GM19043 (cell line): ENCODE measurements at regions not wholly inside any gene's neighbourhood (a gene's known extent, or its start where the extent isn't known, plus 50 kb on each side); places are given as distances from the start of the nearest gene placed in this dataset.

ENCODE experiments used
- ATAC-seq: cut with Tn5 transposase; IDR thresholded peaks from one replicate; pipeline ENCODE4 v1.9.1; 2021; ENCODE audit warnings: low read depth; ENCODE audit not compliant: unreplicated experiment

DNA sequence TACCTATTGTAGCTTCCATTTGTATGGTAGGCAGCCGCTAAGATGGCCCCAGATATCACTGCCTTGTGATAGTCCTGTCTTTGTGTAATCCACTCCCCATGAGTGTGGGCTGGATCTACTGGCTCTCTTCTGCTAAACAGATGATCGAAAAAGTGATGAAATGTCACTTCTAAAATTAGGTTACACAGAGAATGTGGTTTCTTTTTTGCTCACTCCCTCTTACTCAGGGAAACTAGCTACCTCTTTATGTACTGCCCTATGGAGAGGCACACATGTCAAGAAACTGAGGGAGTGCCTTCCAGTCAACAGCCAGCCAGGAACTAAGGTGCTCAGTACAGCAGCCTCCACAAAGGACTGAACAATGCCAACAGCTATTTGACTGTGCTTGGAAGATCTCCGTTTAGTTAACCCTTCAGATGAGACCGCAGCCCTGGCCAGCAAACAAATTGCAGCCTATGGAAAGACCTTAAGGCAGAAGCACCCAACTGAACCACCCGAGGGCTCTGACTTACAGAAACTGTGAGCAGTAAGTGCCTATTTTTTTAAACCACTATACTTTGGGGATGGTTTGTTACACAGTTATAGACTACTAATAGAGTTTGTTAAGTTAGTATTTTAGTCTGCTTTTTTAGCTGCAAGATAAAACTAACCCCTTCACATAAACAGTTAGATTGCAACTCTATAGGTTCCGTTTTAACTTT lies 113.2 kb upstream of the MAF start:
- no peak for ATAC-seq

DNA sequence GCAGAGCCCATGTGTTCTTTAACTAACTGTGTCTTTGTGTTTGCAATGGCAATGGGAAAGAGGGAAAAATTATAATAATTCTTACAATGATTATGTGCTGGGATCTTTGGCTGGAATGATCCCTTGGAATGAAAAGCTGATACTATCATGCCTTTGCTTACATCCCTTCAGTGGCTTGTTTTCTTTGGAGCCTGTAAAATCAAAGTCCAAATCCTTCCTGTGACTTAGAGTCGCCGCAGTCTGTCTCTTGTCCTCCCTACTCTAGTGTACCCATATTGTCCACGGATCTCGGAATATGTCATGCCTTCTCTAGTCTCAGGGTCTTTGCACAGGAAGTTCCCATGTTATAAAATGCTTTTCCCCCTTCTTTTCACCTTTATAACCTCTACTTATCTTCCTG lies 111.7 kb upstream of the MAF start:
- ATAC-seq, result no peak

DNA sequence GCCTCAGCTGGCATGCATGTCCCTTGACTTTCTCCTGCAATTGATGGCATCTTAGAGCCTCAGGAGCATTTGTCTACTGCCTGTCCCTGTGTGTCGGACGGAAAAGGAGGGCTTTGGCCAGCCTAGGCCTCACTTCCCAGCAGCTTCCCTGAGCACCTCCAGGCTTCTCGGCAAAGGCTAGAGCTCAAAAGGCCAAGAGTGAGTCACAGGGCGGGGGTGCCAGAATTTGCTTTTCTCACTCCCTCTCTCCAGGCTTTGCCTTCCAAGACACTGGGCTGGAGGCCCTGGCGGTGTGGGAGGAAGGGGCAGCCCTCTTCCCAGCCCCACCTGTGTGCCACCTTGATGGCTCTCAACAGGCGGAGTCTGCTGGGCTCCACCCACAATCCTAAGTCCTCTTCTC lies 107.3 kb upstream of the MAF start:
- no peak for ATAC-seq

DNA sequence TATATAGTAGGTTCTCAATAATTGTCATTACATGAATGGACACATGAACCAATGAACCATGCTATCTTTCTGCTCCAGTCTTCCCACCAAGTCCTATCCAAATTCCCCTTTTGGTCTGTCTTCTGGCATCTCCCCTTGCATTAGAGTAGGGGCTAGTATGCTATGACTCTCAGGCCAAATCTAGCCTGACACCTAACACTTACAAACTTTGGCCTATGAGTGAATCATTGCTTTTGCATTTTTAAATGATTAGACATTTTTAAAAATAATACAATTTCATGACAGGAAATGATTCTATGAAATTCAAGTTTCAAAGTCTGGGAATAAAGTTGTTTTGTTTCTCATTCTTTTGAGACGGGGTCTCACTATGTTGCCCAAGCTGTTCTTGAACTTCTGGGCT lies 102.5 kb upstream of the MAF start:
- ATAC-seq, result no peak

DNA sequence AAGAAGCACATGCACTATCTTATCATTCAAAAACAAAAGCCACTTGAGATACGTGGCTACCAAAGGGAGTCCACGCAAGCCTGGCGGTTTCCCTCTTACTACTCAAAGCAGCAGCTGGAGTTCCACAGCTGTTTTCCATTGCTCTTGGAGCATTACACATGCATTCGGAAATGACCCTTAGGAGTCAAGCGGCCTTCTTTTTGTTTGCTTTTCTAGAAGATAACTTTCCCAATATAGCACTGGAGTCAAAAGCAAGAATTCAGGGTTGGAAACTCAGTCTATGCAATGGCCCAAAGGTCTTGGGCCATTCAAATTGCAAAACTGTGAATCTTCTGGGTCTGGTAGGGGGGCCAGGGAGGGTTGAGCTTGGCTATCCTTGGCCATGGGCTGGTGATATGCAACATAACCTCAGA lies 97.8 kb upstream of the MAF start:
- ATAC-seq, result no peak

DNA sequence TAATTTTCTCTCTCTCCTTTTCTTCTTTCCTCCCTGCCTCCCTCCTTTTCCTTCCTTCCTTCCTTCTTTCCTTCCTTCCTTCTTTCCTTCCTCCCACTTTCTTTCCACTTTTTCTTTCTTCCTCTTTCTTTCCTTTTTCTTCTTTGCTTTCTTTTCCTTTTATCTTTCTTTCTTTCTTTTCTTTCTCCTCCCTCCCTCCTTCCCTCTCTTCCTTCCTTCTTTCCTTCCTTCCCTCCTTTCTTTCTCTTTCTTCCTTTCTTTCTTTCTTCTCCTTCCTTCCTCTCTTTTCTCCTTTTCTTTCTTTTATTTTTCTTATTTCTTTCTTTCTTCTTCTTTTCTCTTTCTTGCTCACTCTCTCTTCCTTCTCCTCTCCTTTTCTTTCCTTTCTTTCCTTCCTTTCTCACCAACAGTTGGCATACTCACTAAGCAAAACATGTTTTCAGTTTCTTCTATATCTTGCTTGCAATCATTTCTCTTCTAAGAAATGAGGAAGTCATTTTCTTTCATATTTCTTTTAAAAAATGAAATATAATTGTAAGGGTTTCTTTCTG lies 97.1 kb upstream of the MAF start:
- no peak for ATAC-seq

DNA sequence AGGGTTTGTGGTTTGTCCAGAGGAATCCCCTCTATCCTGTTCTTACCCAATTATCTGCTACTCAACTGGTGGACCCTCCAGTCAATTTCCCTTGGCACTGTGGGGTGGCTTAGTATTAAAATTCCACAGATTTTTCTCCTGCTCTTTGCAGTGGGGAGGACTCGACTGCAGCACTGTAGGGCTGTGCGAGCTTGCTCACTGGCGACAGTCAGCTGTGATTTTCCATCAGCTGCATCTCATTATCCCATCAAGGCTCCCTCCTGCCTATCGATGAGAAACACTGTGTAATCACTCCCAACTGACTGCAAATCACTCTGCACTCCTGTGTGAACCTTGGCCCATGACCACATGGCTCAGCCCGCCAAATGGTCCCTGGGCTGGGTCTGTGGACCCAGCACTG lies 90.5 kb upstream of the MAF start:
- no peak for ATAC-seq

DNA sequence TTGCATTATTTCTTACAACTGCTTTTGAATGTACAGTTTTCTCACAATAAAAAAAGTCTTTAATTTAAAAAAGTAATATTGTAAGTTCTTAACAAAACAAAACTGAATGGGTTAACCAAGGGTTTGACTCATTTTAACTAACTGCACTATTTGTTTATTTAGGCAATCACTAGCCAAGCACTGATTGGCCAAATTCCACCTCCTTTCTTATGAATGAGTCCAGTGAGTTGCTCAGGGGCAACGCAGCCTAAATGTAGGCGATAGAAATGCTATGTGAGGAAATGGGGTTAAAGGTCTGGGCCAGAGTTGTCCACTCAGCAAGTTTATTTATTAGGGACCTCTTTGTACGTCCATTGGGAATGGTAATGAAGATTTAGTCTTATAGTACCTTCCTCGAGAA lies 89.6 kb upstream of the MAF start:
- ATAC-seq, result no peak

DNA sequence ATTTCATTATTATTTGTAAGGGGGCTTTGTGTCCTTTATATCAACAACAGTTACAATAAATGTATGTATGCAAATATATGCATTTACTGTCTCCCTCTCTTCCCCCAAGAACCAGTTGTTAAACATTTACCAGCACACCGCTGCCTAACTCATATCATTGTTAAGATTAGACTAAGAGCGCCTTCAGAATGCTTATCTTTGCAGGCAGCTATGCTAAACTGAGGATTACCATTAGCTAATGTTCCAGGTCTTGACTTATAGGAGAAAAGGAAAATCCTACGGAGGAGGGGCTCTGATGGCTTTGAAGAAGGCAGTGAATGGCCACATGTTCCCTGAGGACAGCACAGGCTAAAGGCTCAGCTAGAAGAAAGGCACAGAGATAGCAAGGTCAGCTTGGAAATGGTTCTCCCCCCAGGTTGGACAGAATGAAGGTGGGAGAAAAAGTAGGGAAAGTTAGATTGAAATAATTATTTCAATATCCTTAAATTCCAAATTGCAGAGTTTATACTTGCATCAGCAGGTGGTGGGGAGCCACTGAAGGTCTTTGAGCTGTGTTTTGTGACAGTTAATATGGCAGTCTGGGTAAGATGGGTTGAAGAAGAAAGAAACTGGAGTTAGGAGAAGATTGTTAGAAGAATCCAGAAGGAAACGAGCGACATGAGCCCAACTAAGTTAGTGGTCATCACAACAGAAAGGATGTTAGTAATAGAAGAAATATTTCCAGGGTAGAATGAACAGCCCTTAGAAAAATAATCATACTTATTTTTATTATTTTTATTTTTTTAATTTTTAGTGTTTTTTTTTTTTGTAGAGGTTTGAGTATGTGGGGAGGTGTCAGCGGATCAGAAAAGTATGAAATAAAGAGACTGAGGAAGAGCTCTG lies 87.0 kb upstream of the MAF start:
- ATAC-seq, result no peak

DNA sequence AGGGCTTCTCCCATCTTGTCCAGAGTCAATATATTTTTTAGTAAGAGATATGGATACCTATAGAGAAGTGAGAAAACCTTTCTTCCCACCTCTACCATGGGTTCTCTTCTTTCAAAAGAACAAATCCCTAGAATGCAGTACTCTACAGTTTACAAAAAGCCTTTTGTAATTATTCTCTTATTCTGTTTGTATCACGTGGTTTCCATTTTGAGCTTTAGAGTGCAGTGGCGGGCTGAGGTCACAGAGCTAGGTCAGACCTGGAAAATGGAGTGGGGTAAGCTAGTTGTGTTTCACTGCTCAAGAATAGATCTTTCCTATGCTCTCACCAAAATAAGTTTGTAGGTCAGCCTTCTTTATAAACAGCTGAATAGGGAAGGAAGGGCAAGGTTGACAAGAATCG lies 85.3 kb upstream of the MAF start:
- no peak for ATAC-seq

DNA sequence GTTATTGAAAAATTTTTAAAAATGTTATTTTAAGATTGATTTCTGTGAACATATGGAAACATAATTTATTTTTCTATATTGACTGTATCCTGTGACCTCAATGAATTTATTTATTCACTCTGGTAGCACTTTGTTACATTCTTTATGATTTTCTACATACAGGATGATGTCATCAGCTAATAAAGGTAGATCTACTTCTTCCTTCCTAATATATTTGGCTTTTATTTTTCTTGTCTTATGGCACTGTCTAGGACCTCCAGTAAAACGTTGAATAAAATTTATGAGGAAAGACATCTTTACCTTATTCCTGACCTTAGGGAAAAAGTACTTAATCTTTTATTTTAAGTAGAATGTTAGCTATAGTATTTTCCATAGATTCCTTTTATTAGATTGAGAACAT lies 78.8 kb upstream of the MAF start:
- ATAC-seq, result no peak

DNA sequence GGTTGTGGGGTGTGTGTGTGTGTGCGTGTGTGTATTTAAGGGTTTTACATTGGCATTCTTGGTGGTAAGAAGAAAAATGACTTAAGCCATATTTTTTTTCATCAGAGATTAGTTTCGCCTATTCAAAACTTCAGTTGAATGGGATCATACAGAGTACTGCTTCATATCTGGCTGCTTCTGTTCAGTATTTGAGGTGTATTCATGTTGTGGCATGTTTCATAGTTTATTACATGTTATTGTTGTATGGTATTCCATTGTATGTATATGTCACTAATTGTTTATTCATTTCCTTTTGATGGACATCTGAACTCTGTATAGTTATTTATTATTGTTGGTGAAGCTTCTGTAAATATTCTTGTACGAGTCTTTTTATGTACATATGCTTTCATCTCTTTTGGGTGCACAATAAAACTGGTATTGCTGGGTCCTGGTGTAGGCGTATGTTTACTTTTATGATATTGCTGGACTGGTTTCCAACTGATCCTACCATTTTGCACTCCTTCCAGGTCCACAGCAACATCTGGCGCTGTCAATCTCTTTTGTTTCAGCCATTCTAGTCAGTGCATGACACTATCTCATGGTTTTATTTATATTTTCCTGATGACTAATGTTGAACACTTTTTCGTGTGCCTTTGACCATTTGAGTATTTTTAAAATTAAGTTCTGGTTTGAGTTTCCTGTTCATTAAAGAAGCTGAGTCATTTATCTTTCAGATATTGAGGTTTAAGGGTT lies 77.4 kb upstream of the MAF start:
- no peak for ATAC-seq

DNA sequence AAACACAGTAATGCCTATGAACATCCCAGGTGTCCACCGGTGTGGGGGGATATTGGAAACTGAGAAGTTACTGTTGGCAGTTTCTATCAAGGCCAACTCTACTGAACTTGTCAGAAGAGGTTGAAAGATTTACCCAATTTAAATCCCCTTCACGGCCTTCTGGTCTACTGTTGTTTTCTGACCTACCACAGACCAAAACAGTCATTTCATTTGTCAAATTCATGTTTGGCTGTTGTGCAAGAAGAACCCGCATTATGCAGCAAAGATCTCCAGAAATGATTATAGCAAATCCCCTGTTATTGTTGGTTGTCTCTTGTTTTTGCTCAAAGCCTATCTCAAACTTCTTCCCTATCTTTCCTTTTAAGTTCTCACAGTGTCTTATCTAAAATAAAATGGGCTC lies 73.1 kb upstream of the MAF start:
- ATAC-seq, result no peak

DNA sequence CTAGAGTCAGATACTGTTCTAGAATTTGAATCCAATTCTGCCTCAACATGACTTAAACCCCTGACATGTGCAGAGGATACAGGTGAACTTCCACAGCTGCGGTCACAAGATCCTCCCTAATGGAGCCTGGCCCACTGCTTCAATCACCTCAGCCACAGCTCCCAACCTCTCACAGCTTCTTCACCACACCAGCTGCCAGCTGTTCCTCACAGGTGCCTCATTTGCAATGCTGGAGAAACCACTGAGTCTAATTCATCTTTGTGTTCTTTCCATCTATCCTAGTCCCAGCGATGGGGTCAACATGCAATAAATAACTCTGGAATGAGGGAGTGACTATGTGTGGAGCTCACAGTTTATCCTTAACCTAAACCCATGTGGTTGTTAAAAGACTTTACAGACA lies 72.0 kb upstream of the MAF start:
- ATAC-seq, result no peak

DNA sequence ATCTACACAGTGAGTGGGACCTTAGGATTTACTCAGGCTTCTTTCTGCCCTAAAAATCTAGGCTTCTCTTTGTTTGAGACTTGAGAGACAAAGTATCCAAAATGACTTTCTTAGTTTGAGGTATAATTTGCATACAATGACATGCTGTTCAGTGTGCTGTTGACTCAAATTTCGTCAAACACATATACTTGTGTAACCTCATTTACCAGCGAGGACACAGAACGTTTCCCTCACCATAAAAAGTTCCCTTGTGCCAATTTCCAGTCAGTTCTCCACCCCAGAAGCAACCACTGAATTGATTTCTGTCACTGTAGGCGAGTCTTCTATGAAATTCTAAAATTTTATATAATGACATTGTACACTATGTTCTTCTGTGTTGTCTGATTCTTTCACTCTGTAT lies 68.0 kb upstream of the MAF start:
- ATAC-seq, result no peak

DNA sequence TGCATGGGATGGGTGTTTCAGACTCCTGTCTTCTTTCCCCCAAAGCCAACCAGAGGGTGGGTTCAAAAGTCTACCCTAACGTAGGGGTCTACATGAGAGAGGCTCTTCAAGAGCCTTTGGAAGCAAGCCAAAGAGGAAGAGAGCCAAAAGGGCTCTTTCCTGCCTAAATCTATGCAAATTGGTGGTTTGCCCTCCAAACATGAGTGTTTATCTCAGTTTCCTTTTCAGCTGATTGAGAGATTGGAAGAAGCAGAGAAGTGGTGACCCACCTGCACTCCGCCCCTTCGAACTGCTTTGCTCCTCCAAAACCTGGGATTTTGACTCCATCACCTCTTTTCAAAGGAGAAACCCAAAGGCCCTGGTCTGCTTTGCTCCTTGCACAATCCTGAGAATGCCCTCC lies 65.4 kb upstream of the MAF start:
- no peak for ATAC-seq

DNA sequence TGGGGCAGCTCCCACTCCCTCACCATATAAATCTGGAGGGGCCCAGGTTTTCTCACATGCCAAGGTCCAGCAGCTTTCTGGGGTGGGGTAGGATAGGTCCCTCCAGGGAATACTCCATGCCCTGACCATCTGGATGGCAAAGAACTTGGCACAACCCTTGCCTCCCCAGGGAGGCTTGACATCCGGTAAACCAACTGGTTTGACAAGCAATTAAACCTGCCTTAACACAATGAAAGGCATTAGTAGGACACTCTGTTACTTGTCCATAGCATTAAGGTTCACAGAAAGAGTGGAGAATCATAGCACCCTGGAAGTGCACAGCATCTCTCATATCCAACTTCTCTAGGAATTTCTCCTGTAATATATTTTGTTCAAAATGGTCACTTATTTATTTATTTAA lies 63.9 kb upstream of the MAF start:
- no peak for ATAC-seq

DNA sequence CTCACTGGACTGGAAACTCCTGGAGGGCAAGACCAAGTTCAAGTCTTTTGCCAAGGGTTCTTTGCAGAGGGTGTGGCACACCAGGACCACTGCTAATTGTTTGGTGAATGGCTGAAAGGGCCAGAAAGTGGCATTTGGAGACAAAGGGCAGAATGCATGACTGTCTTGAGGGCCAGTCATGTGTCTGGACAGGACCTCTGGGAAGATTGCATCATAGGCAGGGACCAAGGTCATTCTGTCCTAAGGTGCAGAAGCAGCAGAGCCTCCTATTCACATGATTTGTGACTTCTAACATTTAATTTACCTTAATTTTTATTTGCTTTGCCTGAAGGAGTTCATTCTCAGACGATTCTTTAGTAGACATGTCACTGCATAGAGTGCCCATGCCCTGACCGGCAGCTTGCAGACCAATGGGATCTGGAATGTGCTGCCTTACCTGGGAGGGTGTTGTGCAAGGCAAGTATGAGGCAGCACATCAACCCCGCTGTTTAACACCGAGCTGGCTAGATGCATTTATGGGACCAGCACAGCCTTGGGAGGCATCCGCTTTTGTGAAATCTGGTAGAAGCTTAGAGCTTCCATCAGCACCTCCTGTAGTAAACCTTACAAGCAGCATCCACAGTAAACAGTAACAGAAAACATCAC lies 62.3 kb upstream of the MAF start:
- ATAC-seq, result no peak

DNA sequence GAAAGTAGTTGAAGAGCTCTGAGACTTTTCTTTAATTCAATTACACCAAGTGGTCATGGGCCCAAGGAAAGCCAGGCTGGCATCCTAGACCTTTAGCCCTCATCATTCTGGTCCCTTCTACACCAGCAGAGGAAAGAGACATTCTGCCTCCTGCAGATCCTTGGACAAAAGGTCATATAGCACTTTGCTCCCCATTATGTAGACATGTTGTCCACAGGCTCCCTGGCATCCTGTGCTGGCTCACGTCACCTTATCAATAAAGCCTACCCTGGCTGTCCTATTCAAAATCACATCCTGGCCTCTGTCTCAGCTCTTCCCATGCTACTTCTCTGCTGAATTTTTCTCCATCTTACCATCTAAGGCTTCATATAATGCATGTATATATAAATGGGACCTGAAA lies 61.6 kb upstream of the MAF start:
- ATAC-seq, result no peak

DNA sequence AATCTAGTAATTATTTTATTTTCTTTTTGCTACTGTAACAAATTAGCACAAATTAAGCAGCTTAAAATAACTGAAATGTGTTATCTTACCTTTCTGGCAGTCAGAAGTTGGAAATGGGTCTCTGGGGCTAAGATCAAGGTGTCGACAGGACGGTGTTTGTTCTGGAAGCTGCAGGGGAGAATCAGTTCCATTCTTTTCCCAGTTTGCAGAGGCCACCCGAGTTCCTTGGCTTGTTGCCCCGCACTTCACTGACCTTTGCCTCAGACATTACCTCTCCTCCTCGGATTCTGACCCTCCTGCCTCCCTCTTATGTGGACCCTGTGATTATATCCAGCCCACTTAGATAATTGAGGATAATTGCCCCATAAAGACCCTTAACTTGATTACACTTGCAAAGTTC lies 61.0 kb upstream of the MAF start:
- ATAC-seq, result no peak

DNA sequence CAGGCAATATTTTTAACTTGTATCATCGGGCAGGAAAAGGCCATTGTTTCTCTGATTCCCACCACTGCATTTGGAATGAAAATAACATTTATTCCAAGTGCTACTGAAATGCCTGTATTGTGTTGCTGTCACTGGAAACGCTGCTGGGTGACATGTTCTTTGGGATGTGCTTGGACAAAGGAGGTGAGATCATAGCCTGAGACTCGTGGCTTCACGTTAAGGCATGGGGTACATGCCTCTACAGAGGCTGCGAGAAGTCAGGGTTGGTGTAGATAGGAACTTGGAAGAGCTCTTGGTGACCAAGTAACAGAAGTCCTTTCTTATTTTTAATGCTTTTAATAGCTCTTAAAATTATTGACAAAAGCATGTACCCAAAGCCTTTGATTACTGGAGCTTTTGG lies 58.8 kb upstream of the MAF start:
- ATAC-seq, result no peak
